WTC11 (cell line): ENCODE measurements at regions not wholly inside any gene's neighbourhood (a gene's known extent, or its start where the extent isn't known, plus 50 kb on each side); places are given as distances from the start of the nearest gene placed in this dataset.

Experiments used
- ATAC-seq: fragments of 200-7000 bp; cut with Tn5 transposase; 2 replicates; pipeline ENCODE4 v1.10.0; 2021; ENCODE audit warnings: mild to moderate bottlenecking, moderate library complexity
- CTCF ChIA-PET: fragments of 300-600 bp; sonication (Branson Sonifier 250); formaldehyde crosslinking; loops from one replicate; lab custom pipeline; 2021; ENCODE audit warnings: antibody characterized with exemption; lab: Charles Lee
- POLR2A ChIA-PET: fragments of 350-600 bp; sonication (Branson Sonifier 250); formaldehyde crosslinking; loops from one replicate; lab custom pipeline; 2021; ENCODE audit warnings: antibody characterized with exemption; lab: Charles Lee
- DNase-seq: peaks from one replicate; pipeline ENCODE4 v3.0.0; 2021; ENCODE audit warnings: low spot score
- H3K27ac Mint-ChIP-seq: 2 replicates; pipeline ENCODE4 v1.8.0; 2021; ENCODE audit warnings: mixed read lengths
- H3K27me3 Mint-ChIP-seq: 2 replicates; pipeline ENCODE4 v1.8.0; 2021; ENCODE audit warnings: low read depth, mild to moderate bottlenecking, moderate library complexity, mixed read lengths
- H3K36me3 Mint-ChIP-seq: 2 replicates; pipeline ENCODE4 v1.8.0; 2021; ENCODE audit warnings: mixed read lengths
- H3K4me1 Mint-ChIP-seq: 2 replicates; pipeline ENCODE4 v1.8.0; 2022; ENCODE audit warnings: mixed read lengths
- H3K4me3 Mint-ChIP-seq: 2 replicates; pipeline ENCODE4 v1.8.0; 2021; ENCODE audit warnings: mild to moderate bottlenecking, moderate library complexity, mixed read lengths
- H3K9me3 Mint-ChIP-seq: 2 replicates; pipeline ENCODE4 v1.8.0; 2021; ENCODE audit warnings: mixed read lengths
- AFF4 ChIP-seq: sonication (generic); formaldehyde crosslinking; IDR thresholded peaks from 2 replicates; pipeline ENCODE4 v1.8.1; 2023; ENCODE audit warnings: mild to moderate bottlenecking, missing genetic modification reagents, borderline replicate concordance
- ATF2 ChIP-seq: sonication (generic); formaldehyde crosslinking; IDR thresholded peaks from 2 replicates; pipeline ENCODE4 v1.8.1; 2022; ENCODE audit warnings: low read depth, missing genetic modification reagents, borderline replicate concordance
- ATF3 ChIP-seq: sonication (generic); formaldehyde crosslinking; conservative IDR thresholded peaks from 2 replicates; pipeline ENCODE4 v1.8.1; 2022; ENCODE audit warnings: mild to moderate bottlenecking, missing genetic modification reagents
- CREM ChIP-seq: sonication (generic); formaldehyde crosslinking; IDR thresholded peaks from 2 replicates; pipeline ENCODE4 v1.8.1; 2022; ENCODE audit warnings: mild to moderate bottlenecking, missing genetic modification reagents, moderate library complexity
- EMX1 ChIP-seq: fragments of 250-450 bp; sonication (Bioruptor Pico); IDR thresholded peaks from 2 replicates; pipeline ENCODE4 v1.8.0; 2021; ENCODE audit warnings: mild to moderate bottlenecking
- FOXJ3 ChIP-seq: sonication (generic); formaldehyde crosslinking; IDR thresholded peaks from 2 replicates; pipeline ENCODE4 v1.9.0; 2021; ENCODE audit warnings: missing genetic modification reagents, mild to moderate bottlenecking, borderline replicate concordance
- FOXP4 ChIP-seq: sonication (generic); formaldehyde crosslinking; IDR thresholded peaks from 2 replicates; pipeline ENCODE4 v1.8.0; 2022; ENCODE audit warnings: mild to moderate bottlenecking, missing genetic modification reagents
- GABPB1 ChIP-seq: sonication (generic); formaldehyde crosslinking; IDR thresholded peaks from 2 replicates; pipeline ENCODE4 v1.8.1; 2023; ENCODE audit warnings: mild to moderate bottlenecking, missing genetic modification reagents
- IRF2 ChIP-seq: sonication (generic); formaldehyde crosslinking; IDR thresholded peaks from 2 replicates; pipeline ENCODE4 v1.8.0; 2022; ENCODE audit warnings: low read depth, missing genetic modification reagents, borderline replicate concordance
- NFATC4 ChIP-seq: fragments of 250-450 bp; sonication (Bioruptor Pico); IDR thresholded peaks from 2 replicates; pipeline ENCODE4 v1.9.0; 2021; ENCODE audit warnings: mild to moderate bottlenecking
- RELA ChIP-seq: sonication (generic); formaldehyde crosslinking; IDR thresholded peaks from 2 replicates; pipeline ENCODE4 v1.8.1; 2022; ENCODE audit warnings: missing genetic modification reagents, mild to moderate bottlenecking, borderline replicate concordance
- TEAD1 ChIP-seq: sonication (generic); formaldehyde crosslinking; IDR thresholded peaks from 2 replicates; pipeline ENCODE4 v1.8.0; 2022; ENCODE audit warnings: mild to moderate bottlenecking, missing genetic modification reagents
- USF1 ChIP-seq: sonication (generic); formaldehyde crosslinking; IDR thresholded peaks from 2 replicates; pipeline ENCODE4 v1.8.0; 2022; ENCODE audit warnings: mild to moderate bottlenecking, missing genetic modification reagents
- ZNF121 ChIP-seq: sonication (generic); formaldehyde crosslinking; IDR thresholded peaks from 2 replicates; pipeline ENCODE4 v1.8.0; 2023; ENCODE audit warnings: missing genetic modification reagents
- ZNF138 ChIP-seq: sonication (generic); formaldehyde crosslinking; conservative IDR thresholded peaks from 2 replicates; pipeline ENCODE4 v1.8.1; 2022; ENCODE audit warnings: mild to moderate bottlenecking, moderate library complexity, missing genetic modification reagents
- ZNF532 ChIP-seq: fragments of 250-450 bp; sonication (Bioruptor Pico); IDR thresholded peaks from 2 replicates; pipeline ENCODE4 v1.9.0; 2021; ENCODE audit warnings: mild to moderate bottlenecking, borderline replicate concordance

GRCh38 chr10:113302062-113302461 is 250.8 kb upstream of the HABP2 start (continued):
- TF ChIP-seq USF1 (CRISPR knock-in tag) (no peak), ZNF532 (CRISPR knock-in tag) (no peak), ZNF138 (CRISPR knock-in tag) (no peak), FOXP4 (CRISPR knock-in tag) (no peak), CREM (no peak), NFATC4 (CRISPR knock-in tag) (no peak)

- 0 out of 2 replicates have a peak, but pooled peaks cover 3% of the 10 kb centered on the region for H3K9me3 Mint-ChIP-seq
- TF ChIP-seq GABPB1 (CRISPR knock-in tag) (0 out of 2 replicates have a peak, but pooled peaks have one; percentile 18), TEAD1 (no peak), ATF3 (CRISPR knock-in tag) (no peak), FOXJ3 (CRISPR knock-in tag) (no peak), ATF2 (CRISPR knock-in tag) (no peak), ZNF121 (CRISPR knock-in tag) (no peak), EMX1 (CRISPR knock-in tag) (no peak)
- ATAC-seq (no peak), DNase-seq (no peak)
- no peaks in the 10 kb centered on the region for H3K36me3 Mint-ChIP-seq
- no peaks in the 10 kb centered on the region for H3K27me3 Mint-ChIP-seq
- H3K27ac Mint-ChIP-seq, result no peak overlapping the region
- POLR2A ChIA-PET, result no interaction called here
- H3K4me1 Mint-ChIP-seq, result peaks cover 5% of the 10 kb centered on the region
- CTCF ChIA-PET, result no interaction called here
- H3K4me3 Mint-ChIP-seq, result no peak overlapping the region
Observed at GRCh38 chr10:113303544-113304146, 249.2 kb upstream of the HABP2 start.

- no peaks in the 10 kb centered on the region for H3K36me3 Mint-ChIP-seq
- DNase-seq (no peak), ATAC-seq (no peak)
- no peak overlapping the region for H3K4me3 Mint-ChIP-seq
- no peaks in the 10 kb centered on the region for H3K27me3 Mint-ChIP-seq
- peaks cover 3% of the 10 kb centered on the region; the same call in 1 of the 2 replicates for H3K4me1 Mint-ChIP-seq
- no peak overlapping the region for H3K27ac Mint-ChIP-seq
- 0 out of 2 replicates have a peak, but pooled peaks cover 3% of the 10 kb centered on the region for H3K9me3 Mint-ChIP-seq
- ChIA-PET CTCF (interaction anchor here (0.5 to 2.4 kb wide), 2 partner anchors 81 to 941 kb away, joined by 3 to 10 read pairs; no protein-coding TSS in a partner anchor), POLR2A (no interaction called here)
- TF ChIP-seq RELA (CRISPR knock-in tag), result no peak
- no peak for TF ChIP-seq ATF3 (CRISPR knock-in tag)
- TF ChIP-seq AFF4 (CRISPR knock-in tag), result no peak
- no peak for TF ChIP-seq IRF2 (CRISPR knock-in tag)
Observed at GRCh38 chr10:113304726-113305125, 248.1 kb upstream of the HABP2 start.
